GM12873 (cell line): ENCODE measurements at regions not wholly inside any gene's neighbourhood (a gene's known extent, or its start where the extent isn't known, plus 50 kb on each side); places are given as distances from the start of the nearest gene placed in this dataset.

ENCODE experiments used
- CTCF ChIP-seq: IDR thresholded peaks from 2 replicates; pipeline ENCODE4 v1.5.1; 2012; ENCODE audit warnings: low read depth, mild to moderate bottlenecking, moderate library complexity, low read length, control low read depth; ENCODE audit not compliant: insufficient read depth; ENCODE audit errors: missing control alignments

DNA sequence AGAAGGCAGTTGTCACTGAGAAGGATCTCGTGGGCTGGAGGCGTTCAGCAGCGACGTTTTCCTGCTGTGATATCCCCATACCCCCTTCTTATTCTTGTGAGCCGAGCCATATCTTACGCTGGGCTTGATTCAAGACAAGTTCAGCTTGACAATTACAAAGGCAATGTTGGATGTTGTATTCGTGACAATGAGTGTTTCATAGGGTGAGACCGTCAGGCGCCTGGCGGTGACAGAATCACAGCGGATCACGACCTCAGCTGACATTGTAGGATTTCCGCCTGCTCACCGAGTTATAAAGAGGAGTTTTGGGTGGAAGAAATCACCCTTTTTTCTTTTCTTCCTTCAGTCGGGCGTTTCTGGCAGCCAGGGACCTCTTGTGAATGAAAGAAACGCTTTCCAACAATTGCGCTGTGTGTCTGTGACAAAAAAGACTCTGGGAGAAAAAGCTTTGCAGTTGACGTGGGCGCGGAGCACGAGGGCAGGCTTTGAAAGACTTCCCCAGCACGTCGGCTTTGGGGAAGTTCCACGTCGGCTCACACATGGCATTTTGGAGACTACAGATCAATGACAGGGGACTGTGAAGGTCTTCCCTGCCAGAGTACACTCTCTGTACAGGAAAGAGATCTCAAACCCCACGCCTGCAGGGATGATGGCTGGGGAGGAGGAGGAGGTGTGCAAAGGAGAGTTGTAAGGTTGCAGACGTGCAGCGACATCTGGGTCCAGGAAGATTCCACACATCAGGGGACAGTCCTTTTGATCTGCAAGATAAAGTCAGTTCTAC, 135.4 kb downstream of the CRLF2 start:
- no peak for TF ChIP-seq CTCF

GRCh38 chrX:1075741-1076140, 136.7 kb downstream of the CRLF2 start:
- no peak for TF ChIP-seq CTCF

DNA sequence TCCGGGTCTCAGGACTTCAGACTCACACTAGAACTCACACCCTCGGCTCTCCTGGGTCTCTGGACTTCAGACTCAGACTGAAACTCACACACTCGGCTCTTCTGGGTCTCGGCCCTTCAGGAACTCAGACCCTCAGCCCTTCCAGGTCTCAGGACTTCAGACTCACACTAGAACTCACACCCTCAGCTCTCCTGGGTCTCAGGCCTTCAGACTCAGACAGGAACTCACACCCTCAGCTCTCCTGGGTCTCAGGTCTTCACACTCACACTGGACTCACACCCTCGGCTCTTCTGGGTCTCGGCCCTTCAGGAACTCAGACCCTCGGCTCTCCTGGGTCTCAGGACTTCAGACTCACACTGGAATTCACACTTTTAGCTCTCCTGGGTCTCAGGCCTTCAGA, 137.3 kb downstream of the CRLF2 start:
- TF ChIP-seq CTCF: no peak

GRCh38 chrX:1074755-1075154, 137.7 kb downstream of the CRLF2 start:
- TF ChIP-seq CTCF: no peak

GRCh38 chrX:1074172-1074571, 138.3 kb downstream of the CRLF2 start:
- no peak for TF ChIP-seq CTCF

- no peak for TF ChIP-seq CTCF
These were observed 139.6 kb downstream of the CRLF2 start for GRCh38 chrX:1072637-1073377.

GRCh38 chrX:1071351-1071750, 141.1 kb downstream of the CRLF2 start:
- TF ChIP-seq CTCF: no peak
